ENCODE measurements at regions not wholly inside any gene's neighbourhood (a gene's known extent, or its start where the extent isn't known, plus 50 kb on each side); places are given as distances from the start of the nearest gene placed in this dataset.

GRCh38 chr12:93094988-93095737 is 166.1 kb upstream of the EEA1 start:
- DNase-seq (ENCODE audit: low read depth), result no peak
- H3K4me3 ChIP-seq (ENCODE audit: low read depth, low read length), result no peak overlapping the region

- DNase-seq (ENCODE audit: low read depth), result no peak
- no peak overlapping the region for H3K4me3 ChIP-seq (ENCODE audit: low read depth, low read length)
These were observed 168.3 kb upstream of the EEA1 start for GRCh38 chr12:93097417-93097816.

- no peak for DNase-seq (ENCODE audit: low read depth)
- H3K4me3 ChIP-seq (ENCODE audit: low read depth, low read length), result no peak overlapping the region
These were observed 169.0 kb upstream of the EEA1 start for GRCh38 chr12:93098077-93098476.

- no peak for DNase-seq (ENCODE audit: low read depth)
- H3K4me3 ChIP-seq (ENCODE audit: low read depth, low read length), result no peak overlapping the region
These were observed 170.7 kb upstream of the EEA1 start for GRCh38 chr12:93099792-93100191.

DNA sequence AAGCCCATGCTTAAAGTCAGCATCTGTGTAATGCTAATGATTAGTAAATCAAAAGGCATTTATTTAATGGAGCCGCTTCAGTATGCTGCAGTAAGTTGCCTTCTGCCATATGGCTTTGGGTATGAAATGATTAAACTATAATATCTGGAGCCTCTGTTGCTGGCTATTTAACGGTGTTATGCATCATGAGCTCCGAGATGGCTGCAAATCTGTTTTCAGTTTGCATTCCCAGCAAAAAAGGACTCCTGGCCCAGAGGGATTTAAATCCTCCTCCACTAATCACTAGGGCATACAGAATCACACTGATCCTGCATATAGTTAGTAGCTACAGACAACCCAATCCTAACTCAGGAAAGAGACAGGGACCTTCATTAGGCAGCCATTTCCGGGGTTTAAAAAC is 171.5 kb upstream of the EEA1 start:
- DNase-seq (ENCODE audit: low read depth), result no peak
- no peak overlapping the region for H3K4me3 ChIP-seq (ENCODE audit: low read depth, low read length)

GRCh38 chr12:93101367-93101766 is 172.3 kb upstream of the EEA1 start:
- H3K4me3 ChIP-seq (ENCODE audit: low read depth, low read length), result no peak overlapping the region
- no peak for DNase-seq (ENCODE audit: low read depth)

DNA sequence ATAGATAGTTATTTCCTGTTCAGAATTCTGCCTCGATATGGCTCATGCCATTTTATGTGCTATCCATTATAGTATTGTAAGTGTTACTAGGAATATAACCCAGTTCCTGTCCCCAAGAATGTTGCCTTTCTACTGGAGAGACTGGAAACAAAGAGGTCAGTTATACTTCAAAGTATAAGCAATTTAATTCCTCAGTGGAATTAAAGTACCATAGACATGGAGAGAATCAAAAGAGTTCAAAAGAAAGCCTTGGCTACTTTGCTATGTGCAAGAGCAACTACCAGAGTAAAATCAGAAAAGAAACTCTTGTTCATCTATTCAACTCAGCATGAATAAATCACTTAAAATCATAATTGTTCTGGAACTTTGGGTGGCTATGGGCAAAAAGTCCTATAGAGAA is 173.2 kb upstream of the EEA1 start:
- no peak for DNase-seq (ENCODE audit: low read depth)
- no peak overlapping the region for H3K4me3 ChIP-seq (ENCODE audit: low read depth, low read length)

DNA sequence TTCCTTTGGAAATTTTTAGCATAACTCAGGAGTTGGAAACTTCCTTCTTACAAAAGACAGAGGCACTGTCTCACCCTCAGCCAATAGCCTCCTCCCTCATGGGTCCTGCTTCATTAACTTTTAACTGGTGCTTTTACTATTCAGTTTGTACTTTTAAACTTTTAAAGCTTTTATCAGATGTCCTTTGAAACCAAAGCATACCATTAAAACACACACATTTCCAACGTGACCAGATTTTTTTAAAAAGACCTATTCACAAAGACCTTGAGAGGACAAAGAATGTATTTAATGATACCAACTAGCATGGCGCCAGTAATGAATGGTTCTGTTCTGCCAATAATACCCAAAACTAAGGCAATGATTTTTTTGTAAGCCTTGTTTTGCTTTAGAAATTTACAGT is 173.6 kb upstream of the EEA1 start:
- DNase-seq (ENCODE audit: low read depth), result no peak
- H3K4me3 ChIP-seq (ENCODE audit: low read depth, low read length), result no peak overlapping the region

DNA sequence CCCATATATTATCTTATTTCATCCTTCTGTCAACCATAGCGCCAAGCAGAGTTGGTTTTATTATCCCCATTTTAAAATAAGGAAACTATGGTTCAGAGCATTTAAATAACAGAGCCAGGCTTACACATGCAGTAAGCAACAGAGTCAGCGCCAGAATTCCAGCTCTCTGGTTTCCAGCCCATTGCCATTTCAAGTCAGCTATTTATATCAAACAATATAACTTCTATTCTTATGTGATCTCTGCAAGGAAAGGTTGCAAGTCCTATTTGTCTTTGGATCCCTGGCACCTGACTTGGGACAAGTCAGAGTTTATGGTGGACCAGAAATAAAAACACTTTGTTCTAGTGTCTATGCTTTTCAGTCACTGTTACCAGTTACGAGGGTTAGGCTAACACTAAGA is 174.1 kb upstream of the EEA1 start:
- H3K4me3 ChIP-seq (ENCODE audit: low read depth, low read length), result no peak overlapping the region
- no peak for DNase-seq (ENCODE audit: low read depth)

DNA sequence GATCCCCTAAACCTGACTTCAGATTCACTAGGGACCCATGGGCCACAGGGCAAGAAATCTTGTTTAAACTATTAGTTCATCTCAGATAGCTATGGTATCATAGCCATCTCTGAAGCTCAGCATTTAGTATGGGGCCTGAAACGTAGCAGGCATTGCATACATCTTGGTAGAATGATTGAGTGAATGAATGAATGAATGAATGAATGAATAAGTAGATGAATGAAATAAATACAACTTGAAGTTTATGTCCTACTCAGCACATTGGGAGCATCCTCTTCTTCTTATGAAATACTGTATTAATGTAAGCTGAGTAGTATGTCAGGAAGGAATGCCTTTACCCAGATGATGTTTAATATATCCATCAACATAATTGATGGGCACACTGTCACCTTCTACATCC is 175.4 kb upstream of the EEA1 start:
- DNase-seq (ENCODE audit: low read depth), result no peak
- no peak overlapping the region for H3K4me3 ChIP-seq (ENCODE audit: low read depth, low read length)

GRCh38 chr12:93106910-93107309 is 177.8 kb upstream of the EEA1 start:
- no peak overlapping the region for H3K4me3 ChIP-seq (ENCODE audit: low read depth, low read length)
- DNase-seq (ENCODE audit: low read depth), result no peak

- no peak overlapping the region for H3K4me3 ChIP-seq (ENCODE audit: low read depth, low read length)
- DNase-seq (ENCODE audit: low read depth), result no peak
These were observed 178.6 kb upstream of the EEA1 start for GRCh38 chr12:93107514-93108312.

- H3K4me3 ChIP-seq (ENCODE audit: low read depth, low read length), result no peak overlapping the region
- no peak for DNase-seq (ENCODE audit: low read depth)
These were observed 179.9 kb upstream of the EEA1 start for GRCh38 chr12:93108985-93109384.

DNA sequence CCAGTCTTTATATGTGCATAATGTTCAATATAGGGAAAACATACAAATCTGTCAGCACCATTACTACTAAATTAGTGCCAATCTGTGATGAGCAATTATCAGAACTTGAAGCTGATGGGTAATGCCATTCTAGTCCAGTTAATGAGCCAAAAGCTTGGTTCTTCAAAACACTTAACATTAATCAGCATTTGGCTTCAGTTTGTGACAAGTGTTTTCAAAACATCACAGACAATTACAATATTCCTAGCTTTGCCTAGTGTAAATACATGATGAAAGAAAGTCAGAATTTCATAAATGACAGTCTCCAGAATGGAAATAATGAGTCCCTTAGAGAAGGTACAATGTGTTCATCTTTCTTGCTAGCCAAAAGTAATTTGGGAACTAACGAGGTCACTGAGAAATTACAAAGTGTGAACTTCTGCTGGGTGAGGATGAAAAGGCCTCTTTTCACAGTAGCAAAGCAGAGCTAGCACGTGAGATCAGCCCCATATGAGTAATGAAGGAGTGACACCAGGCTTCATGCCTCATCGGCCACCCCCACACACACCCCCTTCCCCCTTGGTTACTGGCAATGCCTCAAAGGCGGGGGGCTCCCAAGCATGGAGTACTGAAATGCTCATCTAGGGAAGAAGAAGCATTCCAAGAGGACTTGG is 180.6 kb upstream of the EEA1 start:
- H3K4me3 ChIP-seq (ENCODE audit: low read depth, low read length), result no peak overlapping the region
- DNase-seq (ENCODE audit: low read depth), result no peak

- no peak for DNase-seq (ENCODE audit: low read depth)
- no peak overlapping the region for H3K4me3 ChIP-seq (ENCODE audit: low read depth, low read length)
These were observed 182.7 kb upstream of the EEA1 start for GRCh38 chr12:93111773-93112172.

DNA sequence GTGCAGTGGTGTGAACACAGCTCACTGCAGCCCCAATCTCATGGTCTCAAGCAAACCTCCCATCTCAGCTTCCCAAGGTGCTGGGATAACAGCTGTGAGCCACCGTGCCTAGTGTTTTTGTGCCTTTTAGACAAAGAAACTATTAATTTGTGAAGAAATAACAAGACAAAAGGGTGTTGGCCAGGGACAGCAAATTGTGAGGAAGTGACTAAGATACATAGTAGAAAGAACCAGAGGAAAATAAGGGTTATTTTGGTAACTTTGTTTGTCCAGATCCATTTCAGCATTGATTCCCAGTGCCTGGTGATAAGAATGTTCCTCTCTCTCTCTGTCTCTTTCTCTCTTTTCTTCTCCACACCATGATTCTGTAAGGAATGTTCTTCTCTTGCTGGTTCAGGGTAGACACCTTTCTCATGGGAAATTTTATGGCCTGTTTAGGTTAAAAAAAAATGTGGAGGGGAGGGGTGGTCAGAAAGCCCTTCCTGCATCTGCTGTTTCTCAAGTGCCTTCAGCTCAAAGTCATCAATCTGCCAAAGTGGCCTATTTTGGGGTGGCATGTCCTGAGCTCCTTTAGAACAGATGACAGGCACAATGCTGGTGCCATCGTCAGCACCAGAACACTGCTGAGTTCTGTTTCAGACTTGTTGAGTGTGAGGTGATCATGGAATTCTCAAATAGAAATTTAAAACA is 184.4 kb upstream of the EEA1 start:
- no peak for DNase-seq (ENCODE audit: low read depth)
- H3K4me3 ChIP-seq (ENCODE audit: low read depth, low read length), result no peak overlapping the region

DNA sequence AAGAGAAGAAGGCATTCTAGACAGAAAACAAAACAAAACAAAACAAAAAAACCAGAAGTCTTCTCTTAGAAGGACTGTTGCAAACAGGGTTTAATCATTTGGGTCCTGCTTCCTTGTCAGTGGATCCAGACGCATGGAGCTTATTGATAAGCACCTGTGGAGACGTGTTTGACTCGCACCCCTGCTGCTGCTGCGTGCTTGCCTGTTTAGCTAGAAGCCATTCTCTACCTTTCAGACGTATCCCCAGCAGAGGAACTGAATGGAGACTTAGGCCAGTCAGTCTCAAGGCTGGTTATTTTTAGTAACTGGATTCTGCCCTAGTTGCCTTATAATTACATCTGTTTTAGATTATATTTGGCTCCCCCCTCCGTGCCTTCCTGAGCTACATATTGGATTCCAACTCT is 186.1 kb upstream of the EEA1 start:
- no peak for DNase-seq (ENCODE audit: low read depth)
- H3K4me3 ChIP-seq (ENCODE audit: low read depth, low read length), result no peak overlapping the region

DNA sequence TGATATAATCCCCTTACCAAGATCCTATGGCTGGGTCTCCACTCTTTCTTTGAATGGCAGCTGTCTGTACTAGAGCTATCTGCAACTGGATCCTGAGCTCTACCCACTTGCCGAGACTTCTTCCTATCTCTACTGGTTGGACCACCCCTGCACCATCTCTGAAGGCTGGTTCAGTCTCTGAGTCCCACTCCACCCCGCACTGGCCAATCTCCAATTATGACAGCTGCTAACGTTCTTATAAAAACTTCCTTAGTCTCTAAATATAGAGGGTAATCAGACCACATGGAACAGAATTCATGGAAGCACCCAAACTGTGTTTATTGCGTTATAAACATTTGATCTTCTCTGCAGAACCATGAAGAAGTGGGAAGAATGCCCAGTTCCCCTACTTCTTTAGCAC is 186.6 kb upstream of the EEA1 start:
- no peak for DNase-seq (ENCODE audit: low read depth)
- no peak overlapping the region for H3K4me3 ChIP-seq (ENCODE audit: low read depth, low read length)

DNA sequence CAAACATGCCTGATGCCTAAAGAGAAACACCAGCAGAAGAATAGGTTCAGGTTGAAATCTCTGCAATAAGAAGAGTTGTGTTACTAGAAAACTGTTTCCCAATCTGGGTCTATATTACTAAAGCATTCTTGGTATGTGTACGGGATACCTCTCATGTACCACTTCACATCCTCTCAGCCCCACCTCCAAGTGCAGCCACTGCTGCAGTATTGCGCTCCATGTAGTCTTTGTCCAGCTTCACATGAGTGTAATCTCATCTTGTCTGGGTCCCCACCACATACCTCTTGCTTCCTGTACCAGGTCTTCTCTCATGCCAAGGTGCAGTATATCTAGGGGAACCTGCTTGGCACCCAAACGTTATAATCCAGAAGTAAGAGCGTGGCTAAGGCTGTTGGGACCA is 187.5 kb upstream of the EEA1 start:
- no peak for DNase-seq (ENCODE audit: low read depth)

More for the DNA sequence above, 187.5 kb upstream of the EEA1 start:
- no peak overlapping the region for H3K4me3 ChIP-seq (ENCODE audit: low read depth, low read length)
